NCI-H748 (cell line): ENCODE measurements at regions not wholly inside any gene's neighbourhood (a gene's known extent, or its start where the extent isn't known, plus 50 kb on each side); places are given as distances from the start of the nearest gene placed in this dataset.
A peak's percentile ranks its signal among the peaks of the same experiment; 100 is the strongest.
"Not testable (repeated sequence)": the region's sequence is repeated elsewhere in the genome, so short reads cannot be mapped to it uniquely, and the experiment has no call there.

Experiments
- DNase-seq: peaks from one replicate; lab custom pipeline; 2025; ENCODE audit not compliant: unreplicated experiment; lab: John Stamatoyannopoulos, UW

DNA sequence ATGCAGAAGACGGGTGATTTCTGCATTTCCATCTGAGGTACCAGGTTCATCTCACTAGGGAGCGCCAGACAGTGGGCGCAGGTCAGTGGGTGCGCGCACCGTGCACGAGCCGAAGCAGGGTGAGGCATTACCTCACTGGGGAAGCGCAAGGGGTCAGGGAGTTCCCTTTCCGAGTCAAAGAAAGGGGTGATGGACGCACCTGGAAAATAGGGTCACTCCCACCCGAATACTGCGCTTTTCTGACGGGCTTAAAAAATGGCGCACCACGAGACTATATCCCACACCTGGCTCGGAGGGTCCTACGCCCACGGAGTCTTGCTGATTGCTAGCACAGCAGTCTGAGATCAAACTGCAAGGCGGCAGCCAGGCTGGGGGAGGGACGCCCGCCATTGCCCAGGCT lies 1246.0 kb upstream of the PABPC4L start:
- peak; percentile 36 for DNase-seq

DNA sequence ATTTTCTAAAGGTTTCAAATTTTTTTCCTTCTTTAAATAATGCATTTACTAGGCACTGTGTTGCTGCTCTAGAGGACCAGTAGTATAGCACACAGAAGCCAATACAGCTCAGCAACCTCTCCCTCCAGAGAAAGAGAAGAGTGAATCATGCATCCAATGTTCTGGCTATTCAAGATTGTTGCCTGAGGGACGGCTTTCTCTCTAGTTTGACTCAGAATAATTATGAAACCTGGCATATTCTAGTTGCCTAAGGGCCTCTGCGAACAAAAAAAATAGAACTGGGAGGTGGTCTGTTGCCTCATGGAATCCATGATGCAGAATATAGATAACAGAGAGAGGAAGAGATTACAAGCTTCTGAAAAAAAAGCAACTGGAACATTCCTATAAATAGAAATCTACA lies 1233.3 kb upstream of the PABPC4L start:
- DNase-seq = no peak

DNA sequence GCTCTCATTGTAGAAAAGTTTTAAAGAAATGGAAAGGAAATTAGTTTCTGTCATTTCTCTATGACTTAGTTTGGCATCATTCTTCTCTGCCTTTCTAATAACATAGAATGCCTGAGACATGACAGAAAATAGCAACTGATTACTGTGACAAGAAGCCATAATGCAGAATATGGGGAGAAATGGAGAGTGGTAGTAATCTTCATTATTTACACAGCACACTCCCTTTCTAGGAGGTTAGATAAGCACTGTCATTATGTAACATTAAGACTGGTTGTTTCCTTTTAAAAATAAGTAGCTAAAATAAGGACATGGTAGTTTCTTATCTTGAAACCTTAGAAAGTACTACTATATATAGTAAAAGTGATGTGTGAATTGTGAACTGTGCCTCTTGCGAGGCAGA lies 1227.9 kb upstream of the PABPC4L start:
- DNase-seq = no peak

DNA sequence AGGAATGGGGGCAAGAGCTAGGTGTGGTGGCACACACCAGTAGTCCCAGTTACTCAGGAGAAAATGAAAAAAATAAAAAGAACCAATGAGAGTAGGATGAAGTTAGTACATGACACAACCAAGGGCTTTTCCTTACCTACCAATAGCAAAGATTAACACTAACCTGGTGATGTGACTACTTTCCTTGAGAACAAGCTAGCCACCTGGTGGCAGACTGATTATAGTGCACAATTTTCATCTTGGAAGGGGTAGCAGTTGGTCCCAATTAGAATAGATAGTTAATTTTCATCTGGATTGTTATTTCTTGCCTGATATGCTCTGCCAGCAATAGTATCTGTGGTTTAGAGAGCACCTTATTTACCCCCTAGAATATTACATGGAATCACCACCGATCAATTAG lies 1216.8 kb upstream of the PABPC4L start:
- DNase-seq = peak; percentile 5

DNA sequence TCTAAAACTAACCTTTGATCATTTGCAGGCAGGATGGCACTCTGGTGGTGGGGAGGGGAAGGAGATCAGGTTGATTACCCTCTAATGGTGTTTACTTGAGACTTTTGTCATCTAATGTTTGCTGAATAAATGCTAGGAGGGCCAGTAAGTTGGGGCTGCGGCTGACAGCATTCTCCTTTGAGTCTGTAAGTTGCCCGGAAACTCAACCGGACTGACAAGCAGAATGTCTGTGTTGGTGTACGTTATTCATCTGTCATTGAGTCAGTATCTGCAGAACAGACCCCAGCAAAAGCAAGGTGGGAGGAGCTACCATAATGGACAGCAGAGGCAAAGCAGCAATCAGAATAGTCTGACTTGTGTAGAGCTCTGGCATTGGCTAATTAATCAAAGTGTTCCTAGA lies 1210.6 kb upstream of the PABPC4L start:
- DNase-seq = no peak

DNA sequence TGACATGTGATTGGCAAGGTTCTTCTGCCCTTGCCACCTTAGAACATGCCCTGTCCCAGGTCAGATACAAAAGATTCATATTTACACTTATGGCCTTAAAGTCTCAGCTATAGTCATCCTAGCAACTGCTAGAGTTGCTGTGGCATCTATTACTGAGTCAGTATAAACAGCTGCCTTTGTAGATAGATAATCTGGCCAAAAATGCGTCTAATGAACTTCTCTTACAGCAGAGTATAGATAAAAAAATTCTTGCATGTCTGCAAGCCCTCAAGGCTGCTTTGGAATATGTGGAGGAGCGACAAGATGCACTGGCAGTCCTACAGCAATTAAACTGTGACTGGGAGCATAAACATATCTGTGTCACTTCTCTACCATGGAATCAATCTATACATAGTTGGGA lies 1209.7 kb upstream of the PABPC4L start:
- no peak for DNase-seq

DNA sequence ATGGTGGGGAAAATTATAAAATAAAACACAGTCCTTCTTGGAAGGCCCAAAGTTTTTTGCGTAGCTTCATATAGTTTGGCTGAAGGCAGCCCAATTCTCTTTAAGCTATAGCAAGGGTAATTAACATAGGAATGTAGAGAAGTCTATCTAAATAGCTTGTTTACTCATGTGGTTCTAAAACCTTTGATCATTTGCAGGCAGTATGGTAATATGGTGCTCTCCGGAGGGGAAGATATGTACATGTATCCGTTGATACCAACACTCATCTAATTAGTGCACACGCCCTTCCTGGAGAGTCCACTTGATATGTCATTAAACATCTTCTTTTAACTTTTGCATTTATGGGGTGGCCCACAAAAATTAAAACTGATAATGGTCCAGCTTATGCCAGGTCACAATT lies 1207.7 kb upstream of the PABPC4L start:
- not testable (repeated sequence) for DNase-seq

DNA sequence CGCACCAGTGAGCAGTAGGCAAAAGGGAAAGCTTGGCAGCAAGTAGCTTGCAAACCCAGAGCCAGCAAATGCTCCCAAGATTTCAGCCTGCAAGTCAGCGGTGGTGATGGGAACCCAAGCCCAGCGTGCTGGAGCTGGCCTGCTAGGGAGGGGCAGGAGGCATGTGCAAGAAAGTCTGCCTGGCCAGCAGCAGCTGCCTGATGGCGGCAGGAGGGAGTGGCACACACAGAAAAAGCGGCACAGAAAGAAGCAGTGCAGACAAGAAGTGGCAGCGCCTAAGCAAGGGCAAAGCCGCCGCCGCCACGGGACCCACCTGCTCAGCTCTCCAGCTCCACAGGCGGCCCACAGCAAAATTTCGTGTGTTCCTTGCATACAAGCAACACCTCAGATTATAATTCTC lies 1206.5 kb upstream of the PABPC4L start:
- no peak for DNase-seq

DNA sequence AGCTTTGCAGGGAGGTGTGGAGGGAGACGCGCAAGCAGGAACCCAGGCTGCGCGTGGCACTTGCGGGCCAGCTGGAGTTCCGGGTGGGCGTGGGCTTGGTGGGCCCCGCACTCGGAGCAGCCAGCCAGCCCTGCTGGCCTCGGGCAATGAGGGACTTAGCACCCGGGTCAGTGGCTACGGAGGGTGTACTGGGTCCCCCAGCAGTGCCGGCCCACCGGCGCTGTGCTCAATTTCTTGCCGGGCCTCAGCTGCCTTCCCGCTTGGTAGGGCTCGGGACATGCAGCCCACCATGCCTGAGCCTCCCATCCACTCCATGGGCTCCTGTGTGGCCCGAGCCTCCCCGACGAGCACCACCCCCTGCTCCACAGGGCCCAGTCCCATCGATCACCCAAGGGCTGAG lies 1205.0 kb upstream of the PABPC4L start:
- not testable (repeated sequence) for DNase-seq

DNA sequence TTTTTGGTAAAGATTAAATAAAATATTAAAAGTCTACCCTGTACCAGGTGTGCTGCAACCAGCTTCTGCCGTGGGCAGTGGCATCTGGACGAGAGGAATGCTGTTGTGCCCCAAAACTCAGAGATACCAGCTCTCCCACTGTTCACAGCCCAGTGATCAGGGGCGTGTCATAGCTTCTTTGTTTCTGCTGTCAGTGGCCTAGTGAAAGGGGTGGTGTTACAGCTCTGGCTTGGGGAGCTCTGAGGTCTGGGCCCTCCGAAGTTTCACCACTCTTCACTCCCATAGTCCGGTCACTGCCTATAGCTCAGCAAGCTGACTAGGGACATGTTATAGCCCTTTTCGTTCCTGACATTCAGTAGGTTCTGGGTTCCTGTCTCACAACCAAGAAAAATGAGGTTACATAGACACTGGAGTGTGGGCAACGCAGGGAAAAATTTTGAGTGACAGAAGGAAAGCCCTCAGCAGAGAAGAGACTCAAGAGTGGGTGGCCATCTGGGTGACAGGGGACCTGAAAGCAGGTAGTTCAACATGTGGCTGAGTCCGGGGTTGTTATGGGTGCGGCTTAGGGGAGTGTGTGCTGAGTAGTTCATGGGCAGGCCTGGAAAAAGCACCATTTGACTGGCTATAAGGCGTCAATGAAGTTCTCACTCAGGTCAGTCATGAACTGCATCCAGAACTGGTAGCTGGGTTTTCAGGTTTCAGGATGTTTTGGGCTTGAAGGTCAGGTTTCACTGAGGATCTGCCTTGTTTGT lies 1184.4 kb upstream of the PABPC4L start:
- no peak for DNase-seq

DNA sequence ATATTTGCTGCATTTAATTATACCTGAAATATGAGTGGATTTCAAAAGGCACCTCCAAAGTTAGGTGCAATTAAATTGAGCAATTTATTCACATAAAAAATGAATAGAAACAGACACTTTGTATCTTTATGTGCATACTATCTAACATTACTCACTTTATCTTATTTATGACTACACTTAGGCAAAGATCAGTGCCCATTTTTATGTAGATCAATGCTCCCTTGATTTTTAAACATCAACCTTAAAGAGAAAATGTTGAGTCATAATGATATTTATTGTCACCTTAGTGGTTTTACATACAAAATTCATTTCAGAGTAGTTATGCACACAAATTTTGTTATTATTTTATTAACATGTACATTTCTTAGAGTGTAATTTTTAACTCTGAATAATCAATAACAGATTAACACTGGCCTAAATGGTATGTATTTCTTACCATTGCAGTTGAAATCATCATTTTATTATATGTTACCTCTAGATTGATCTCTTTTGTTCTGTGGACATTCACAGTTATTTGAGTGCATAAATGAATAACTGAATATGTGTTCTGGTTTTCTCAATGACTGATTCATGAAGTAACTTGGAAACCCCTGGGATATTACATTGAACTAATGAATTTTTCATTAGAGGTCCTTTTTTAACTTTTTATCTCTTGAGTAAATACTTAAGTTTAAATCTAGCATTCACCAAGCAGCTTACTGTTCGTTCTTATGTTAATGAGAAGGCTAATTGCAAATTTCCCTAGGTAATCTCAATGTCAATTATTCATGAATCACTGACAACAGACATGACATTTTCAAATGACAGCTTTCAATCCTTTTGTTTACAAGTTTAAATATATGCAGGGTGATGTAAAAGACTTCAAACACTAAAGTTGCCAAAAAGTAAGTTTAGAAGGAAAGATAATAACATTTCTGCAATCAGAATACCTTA lies 1182.0 kb upstream of the PABPC4L start:
- DNase-seq = no peak

DNA sequence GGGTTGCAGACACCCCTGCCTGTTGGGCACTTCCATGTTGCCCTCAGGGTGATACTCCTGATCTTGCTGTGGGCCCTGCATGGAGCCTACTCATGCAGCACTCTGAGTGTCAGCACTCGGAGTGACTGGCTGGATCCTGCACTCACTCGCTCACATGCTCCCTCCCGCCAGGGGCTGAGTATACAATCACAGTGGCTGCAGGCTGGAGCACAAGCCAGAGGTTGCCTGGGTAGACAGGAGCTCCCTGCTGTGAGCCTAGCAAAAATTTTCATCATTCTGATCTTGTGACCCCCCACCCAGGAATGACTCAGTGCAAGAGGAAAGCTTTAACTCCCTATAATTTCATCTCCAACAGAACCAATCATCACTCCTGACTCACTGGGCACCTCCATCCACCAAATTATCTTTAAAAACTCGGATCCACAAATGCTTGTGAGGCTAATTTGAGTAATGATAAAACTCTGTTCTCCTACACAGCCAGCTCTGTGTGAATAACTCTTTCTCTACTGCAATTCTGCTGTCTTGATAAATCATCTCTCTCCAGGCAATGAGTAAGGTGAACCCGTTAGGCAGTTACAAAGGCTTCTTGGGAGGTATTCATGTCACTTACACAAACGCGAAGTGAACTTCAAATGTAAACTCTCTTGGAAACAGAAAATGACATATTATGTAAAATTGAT lies 1180.8 kb upstream of the PABPC4L start:
- no peak for DNase-seq

DNA sequence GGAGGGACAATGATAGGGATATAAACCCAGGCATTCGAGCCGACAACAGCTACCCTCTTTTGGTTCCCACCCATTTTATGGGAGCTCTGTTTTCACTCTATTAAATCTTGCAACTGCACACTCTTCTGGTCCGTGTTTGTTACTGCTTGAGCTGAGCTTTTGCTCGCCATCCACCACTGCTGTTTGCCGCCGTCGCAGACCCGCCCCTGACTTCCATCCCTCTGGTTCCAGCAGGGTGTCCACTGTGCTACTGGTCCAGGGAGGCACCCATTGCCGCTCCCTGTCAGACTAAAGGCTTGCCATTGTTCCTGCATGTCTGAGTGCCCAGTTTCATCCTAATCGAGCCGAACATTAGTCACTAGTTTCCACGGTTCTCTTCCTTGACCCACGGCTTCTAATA lies 1170.5 kb upstream of the PABPC4L start:
- DNase-seq = no peak

DNA sequence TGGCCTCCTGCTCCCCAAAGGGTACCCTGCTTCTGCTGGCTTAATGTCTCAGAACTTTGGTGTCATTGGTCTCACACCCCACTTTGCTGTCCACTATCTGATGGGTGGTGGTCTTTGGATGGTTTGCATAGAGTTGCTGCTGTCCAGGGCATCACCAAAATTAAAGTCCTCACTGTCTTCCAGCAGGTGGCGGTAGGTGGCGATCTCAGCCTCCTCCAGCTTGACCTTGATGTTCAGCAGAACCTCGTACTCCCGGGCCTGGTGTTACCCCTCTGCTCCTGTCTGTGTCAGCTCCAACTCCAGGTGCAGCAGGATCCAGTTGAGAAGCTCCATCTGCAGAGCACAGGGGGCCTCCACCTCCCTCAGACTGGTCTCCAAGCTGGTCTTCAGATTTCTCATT lies 1169.5 kb upstream of the PABPC4L start:
- DNase-seq = no peak

DNA sequence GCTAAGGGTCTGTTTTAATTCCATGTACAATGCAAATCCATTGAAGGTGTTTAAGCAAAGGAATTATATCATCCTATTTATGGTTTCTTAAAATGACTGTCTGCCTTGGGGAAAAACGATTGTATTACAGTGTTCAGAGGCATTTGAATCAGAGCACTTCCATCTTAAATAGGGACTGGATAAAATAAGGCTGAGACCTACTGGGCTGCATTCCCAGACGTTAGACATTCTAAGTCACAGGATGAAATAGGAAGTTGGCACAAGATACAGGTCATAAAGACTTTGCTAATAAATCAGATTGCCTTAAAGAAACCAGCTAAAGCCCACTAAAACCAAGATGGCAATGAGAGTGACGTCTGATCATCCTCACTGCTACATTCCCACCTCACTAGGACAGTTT lies 1167.2 kb upstream of the PABPC4L start:
- DNase-seq = no peak

DNA sequence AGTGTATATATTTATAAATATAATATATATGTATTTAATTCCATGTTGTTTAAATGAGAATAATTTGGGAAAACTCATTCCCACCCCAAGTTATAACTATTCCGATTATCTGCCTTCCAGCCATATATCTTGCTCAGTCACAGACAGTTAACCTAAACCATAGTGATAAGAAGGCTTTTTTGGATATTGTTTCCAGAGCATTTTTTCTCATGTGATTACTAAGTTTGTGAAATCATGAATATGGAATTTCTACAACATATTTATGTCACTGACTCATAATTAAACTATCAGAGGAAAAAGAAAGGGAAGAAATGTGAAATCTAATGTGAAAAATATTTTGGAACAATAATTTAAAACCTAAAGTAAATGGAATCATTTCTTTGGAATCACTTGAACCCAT lies 1163.5 kb upstream of the PABPC4L start:
- DNase-seq = no peak

DNA sequence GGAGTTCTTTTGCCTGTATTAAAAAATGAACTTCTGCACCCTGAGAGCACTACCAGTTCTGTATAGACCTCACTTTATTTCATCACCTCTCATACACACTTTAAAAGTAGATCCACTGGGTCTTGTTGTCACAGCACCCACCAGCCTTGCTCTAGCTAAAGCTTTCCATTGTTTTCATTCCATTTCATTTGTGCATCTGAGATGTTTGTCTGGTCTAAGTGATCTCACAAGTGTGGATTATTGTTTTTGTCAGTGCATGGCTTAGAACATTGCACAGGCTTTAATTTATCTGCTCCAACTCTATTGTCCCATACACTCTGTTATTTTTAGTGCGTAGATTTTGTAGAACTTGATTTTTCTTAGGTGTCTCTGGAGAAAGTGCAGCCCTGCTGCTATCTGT lies 1157.5 kb upstream of the PABPC4L start:
- peak; percentile 2 for DNase-seq

DNA sequence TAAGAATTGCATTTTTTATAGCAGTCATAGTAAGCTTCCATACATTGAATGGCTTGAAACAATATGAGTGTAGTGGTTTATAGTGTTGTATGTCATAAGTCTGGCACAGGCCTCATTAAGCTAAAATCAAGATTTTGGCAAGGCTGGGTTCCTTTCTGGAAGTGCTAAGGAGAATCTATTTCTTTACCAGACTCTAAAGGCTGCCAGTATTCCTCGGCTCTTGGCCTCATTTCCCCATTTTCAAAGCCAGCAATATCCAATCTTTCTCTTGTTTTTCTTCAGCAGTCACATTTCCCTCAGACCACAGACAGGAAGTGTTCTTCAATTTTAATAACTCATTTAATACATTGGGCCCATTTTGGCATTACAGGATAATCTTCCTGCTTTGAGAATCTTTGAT lies 1155.5 kb upstream of the PABPC4L start:
- no peak for DNase-seq

DNA sequence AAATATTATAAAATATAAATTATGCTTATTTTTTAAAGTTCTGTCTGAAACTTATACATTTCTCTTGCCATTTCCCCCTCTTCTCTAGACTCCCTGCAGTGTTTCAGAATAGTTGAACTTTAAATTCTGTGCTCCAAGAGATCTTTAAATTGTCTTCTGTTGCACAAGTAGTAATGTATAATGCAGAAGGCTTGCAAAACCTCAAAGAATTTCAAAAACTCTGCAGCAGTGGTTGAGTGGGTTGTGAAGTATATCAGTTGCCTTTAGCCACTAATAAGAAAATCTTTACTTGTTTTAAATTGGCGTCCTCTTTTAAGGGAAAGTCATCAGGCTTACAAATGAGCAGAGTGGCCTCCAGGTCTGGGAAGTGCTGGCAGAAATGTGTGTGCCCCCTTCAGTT lies 1153.3 kb upstream of the PABPC4L start:
- no peak for DNase-seq

DNA sequence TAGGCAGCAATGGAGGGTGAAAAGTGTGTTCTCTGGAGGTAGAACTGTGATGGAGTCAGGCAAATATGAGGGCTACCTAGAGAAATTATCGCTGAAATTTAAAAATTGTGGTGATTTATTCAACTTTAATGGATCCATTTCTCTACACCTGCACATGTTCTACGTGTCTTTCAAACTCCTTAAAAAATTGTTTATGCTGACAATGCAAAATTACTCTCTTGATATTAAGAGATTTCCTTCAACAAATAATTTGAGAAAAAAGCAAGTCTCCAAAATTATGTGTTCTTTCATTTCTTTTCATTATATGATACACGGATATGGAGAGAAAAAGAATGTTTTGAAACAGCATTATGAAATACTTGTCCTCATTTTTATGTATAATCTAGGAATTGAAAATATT lies 1151.4 kb upstream of the PABPC4L start:
- DNase-seq = no peak

DNA sequence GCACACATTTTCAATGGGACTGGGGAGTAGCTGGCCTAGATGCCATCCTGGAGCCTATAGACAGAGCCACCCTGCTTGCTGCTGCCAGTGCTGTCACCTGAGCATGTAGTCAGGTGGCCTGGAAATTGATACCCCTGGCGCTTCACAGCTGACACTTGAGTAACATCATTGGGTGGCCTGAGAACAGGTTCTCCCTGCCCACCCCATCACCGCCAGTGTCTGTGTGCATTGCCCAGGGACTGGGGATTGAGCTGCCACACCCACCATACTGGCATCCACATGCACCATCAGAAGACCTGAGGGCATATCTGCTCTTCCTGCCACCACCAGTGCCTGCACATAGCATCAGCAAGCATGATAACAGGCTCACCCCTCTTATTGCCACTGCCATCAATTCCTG lies 1142.9 kb upstream of the PABPC4L start:
- DNase-seq = no peak

DNA sequence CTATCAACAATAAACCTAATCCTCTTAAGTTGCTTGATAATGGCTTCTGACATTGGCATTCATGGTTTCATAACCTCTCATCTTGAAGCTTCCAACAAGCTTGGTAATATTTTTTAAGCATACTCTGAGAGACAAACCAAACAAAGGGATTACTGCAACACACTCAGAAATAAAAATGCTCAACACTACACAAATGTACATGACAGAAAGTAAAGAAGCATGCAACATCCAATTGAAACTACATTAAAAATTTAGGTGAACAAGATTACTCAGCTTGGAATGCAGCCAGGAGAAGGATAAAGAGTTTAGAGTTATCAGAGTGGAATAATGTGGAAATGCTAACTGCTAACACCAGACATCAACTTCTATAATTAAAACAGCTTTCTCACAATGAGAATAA lies 1136.6 kb upstream of the PABPC4L start:
- DNase-seq = no peak
